DMS53 (cell line): ENCODE measurements at regions not wholly inside any gene's neighbourhood (a gene's known extent, or its start where the extent isn't known, plus 50 kb on each side); places are given as distances from the start of the nearest gene placed in this dataset.

Experiments used
- DNase-seq: peaks from one replicate; lab custom pipeline; 2025; lab: John Stamatoyannopoulos, UW

DNA sequence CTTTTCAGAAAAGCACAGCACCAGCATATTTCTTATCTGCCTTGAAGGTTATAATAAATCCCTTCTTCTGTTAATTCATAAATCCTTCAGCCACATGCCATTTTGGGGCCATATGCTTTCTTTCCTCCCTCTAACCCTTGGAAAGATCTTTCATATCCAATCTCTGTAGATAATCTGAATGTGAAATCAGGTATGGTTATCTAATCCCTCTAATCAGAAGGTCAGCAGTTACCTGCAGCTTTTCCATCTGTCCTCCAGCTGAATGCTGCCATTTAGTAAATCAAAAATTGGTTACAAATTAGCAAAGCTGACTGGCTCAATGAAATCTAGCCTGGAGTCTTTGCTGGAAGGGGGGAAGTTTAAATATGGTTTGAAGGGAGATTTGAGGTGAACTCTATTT lies 230.5 kb downstream of the PIK3C3 start:
- DNase-seq = no peak

DNA sequence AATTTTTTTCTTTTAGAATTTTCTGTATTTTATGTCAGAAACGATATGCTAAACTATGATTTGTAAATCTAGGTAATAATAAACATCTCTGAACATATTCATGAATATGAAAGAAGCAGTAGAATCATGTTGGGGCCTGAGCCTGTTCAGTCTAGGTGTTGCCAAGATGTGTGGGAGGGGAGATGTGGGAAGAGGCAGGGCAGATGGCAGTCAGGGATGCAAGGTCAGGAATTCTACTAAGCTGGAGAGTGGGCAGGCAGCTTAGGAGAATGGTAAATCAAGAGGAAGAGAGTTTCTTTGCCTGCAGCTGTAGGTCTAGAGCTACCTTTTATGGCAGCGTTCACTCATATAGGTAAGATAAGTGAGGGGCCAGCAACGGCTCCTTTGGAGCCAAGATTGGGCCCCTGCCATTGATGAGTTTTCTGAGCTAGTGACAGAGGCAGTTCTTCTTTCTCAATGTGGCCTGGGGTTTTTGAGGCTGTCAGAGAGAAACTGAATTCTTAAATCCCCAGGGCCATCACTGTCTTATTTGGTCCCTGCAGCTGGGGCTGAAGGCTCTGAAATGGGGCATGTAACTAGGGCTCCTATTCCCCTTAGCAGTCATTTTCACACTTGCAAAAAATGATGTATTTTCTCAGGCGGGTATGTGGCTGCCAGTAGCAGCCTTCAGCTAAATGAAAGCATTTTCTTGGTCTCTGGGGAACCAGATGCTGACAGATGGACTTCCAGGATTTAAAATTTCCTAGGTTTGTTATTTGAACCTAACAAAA lies 232.8 kb downstream of the PIK3C3 start:
- no peak for DNase-seq

DNA sequence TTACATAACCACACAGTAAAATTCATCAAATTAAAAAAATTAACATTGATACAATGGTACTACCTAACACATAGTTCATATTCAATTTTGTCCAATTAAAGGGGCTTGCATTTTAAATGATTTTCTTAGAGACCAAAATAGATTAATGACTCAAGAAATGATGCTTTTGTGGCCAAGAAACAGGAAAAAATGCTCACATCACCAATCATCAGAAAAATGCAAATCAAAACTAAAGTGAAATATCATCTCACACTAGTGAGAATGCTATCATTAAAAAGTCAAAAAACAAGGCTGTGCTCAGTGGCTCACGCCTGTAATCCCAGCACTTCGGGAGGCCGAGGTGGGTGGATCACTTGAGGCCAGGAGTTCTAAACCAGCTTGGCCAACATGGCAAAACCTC lies 235.6 kb downstream of the PIK3C3 start:
- DNase-seq = no peak

DNA sequence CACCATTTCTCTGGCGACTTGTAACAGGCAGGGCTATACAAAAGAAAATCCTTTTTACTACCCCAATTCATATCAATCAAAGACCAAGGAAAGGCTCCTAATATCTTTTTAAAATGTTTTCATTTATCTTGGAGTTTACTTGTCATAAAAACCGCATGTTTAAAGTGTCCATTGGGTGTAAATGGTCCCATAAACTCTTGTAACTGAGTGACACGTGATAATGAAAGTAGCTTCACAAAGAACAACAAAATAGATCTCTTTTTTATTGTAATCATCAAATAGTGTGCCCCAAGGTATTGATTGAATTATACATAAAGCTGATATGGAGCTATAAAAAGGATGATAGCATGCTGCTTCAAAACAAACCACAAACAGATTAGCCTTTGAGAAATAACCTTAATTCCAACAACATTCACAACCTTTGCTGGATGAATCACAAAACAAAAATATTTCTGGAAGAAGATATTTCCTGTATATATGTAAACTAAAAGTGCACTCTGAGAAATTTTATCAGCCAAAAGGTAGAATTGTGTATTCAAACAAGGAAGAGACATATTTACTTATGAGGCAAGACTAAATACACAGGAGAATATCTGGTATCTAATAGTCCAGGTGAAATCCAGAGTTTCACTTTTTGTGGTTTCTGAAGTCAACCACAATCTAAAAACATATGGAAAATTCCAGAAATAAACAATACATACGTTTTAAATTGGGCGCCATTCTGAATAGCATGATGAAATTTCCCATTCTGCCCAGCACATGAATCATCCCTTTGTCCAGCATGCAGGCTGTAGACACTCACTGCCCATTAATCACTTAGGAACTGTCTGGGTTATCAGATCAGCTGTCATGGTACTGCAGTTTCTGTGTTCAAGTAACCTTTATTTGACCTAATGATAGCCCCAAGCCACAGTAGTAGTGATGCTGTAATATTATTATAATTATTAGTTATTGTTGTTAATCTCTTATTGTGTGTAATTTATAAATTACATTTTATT lies 237.5 kb downstream of the PIK3C3 start:
- peak; percentile 61 for DNase-seq

DNA sequence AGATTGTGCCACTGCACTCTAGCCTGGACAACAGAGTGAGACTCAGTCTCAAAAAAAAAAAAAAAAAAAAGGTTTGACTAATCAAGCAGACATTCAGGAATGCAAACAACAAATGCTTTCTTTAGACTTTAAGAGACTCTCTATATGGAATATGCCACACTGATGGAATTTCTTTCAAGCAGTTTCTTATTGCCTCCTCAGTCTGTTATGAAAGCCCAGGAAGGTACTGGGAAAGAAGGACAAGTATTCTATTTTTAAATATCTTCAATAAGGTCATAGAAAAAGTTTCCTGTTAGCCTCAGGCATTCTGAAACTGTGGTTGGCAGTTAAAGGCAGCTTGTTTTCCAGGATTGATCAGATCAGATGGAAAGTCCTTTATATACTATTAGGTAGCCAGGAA lies 241.6 kb downstream of the PIK3C3 start:
- DNase-seq = no peak

DNA sequence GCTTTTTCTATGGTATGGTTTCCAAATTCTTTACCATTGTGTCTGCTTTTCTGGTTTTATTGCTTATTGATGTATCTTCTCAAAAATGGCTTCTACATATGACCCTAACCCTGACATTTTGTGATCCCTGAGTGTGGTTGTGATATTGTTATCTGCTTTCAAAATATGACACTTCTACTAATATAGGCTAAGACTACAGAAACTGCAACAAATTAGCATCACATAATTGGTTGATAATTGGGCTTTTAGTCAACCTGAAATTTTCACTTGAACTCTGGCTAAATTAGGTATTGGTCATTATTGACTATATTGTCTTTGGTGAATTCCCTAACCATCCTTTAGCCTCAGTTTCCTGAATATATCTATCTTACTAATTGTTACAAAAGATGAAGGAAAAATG lies 246.1 kb downstream of the PIK3C3 start:
- DNase-seq = no peak

DNA sequence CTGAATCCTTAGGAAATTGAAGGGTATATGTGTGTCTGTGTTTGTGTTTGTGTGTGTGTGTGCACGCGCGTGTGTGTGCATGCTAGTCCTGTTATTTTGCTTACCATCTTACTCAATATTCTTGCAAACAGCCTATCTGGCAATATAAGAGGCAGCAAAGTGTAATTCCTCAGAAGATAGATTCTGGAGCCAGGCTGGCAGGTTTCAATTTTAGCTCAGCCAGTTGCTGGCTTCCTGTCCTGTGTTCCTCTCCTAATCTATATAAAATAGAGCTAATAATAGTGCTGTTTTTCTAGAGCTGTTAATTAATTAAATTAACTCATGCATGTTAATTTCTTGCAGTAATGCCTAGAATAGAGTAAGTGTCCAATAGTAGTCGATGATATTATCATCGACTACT lies 256.2 kb downstream of the PIK3C3 start:
- no peak for DNase-seq

DNA sequence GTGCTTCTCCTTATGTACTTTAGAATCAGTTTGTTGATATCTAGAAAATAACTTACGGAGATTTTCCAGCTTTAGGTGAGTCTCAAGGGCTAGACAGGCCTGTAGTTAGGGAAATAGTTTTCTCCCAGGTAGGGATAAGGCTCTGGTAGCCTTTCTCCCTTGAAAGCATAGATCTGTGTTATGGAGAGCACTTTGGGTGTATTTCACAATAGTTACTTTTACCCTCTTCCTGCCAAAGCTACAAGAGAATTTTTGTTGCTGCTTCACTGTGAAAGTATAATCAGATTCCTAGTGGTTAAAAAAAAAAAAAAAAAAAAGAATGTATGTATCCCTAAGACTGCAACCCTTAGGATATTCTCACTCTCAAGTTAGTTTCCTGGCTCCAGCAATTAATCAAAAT lies 267.5 kb downstream of the PIK3C3 start:
- DNase-seq = no peak

DNA sequence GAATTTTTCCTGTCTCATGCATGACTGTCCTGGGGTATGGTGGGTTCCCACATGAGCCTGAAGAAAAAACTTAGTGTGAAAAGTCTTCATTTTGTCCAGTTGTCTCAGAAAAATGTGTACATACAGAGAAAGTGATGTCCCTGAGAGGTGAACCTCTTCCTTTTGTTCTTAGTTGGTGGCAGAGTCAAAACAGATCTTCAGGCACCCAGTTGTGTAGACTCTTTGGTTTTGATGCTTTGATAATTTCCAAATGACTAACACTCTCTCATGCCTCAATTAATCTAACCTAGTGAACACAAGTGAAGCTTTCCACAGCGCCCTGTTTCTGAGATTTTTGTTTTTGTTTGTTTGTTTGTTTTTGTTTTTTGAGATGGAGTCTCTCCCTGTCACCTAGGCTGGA lies 273.5 kb downstream of the PIK3C3 start:
- no peak for DNase-seq

DNA sequence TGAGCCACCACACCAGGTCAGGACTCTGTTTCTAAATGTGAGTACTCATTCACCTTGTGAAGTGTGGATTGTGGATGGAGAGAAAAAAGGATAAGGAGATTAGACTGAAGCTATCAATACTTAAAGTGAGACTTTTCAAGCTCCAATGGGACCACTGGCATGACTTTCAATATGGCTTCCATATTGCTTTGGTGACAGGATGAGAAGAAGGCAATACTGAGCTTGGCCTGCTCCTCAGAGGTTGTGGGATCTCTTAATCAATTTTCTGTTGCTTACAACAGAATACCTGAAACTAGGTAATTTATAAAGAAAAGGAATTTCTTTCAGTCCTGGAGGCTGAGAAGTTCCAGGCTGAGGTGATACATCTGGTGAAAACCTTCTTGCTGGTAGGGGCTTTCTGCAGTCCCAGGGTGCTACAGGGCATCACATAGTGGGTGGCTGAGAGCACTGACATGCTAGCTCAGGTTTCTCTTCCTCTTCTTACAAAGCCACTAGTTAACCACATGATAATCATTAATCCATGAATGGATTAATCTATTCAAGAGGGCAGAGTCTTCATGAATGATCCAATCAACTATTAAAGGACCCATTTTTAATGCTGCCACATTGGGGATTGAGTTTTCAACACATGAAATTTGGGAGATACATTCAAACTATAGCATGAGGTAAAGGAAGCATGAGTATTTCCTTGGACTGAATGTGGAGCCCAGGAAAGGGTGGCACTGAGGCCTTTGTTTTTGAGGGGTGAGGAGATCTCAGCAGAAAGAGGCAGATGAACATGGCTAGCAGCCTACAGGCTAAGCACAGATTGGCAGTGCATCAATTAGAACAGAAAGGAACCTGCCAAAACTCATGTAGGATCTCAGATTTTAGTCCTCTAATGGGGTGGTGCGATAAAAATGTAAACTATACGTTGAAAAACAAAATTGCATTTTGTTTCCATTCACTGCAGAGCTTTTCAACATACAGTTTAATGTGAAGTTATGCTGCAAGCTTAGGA lies 274.5 kb downstream of the PIK3C3 start:
- no peak for DNase-seq

DNA sequence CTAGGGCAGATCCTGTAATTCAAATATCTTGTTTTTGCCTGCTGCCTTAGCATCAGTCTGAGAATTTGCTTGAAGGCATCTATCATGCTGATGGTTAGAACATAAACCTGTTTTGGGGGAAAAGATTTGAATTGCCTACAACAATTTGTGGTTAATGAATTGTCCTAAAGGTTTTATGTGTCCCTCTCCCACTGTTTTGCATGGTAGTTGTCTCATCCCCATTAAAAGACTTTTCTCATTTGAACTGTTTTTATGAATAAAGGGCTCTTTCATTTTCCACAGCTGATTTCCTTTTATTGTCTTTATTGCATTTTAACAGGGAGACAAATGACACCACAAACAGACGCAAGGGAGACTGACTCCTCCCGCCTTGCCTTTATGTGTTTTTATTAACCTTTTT lies 275.6 kb downstream of the PIK3C3 start:
- no peak for DNase-seq

DNA sequence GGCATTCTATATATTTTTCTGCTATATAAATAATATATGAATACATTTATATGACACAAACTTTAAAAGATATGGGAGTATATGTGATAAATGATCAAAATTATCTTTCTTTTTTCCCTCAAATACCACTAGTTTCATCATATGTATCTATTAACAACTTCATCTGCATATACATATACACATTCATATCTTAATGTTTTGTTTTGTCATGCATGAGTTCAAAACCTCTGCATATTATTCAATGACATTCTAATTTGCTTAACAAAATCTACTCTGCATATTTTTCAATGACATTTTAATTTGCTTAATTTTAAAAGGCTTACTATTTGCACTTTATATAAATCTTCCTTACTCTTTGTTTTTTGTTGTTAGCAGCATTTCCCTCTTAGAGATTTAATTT lies 276.2 kb downstream of the PIK3C3 start:
- no peak for DNase-seq

DNA sequence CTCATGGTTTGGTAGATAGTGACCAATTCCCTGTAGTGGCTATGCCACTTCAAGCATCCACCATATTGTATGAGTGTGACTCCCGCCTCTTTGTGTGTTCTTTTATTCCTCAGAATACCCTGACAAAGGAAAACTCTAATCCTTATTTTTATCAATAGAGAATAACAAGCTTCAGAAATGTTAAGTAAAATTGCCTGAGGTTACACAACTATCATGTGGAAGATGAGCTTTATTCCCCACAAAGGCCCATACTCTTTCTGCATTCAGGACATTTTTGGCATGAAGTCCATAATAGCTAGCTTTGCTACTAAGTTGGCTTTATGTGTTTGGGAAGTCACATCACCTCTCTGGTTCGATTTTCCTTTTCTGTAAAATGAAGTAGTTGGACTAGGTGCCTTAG lies 276.8 kb downstream of the PIK3C3 start:
- DNase-seq = no peak

DNA sequence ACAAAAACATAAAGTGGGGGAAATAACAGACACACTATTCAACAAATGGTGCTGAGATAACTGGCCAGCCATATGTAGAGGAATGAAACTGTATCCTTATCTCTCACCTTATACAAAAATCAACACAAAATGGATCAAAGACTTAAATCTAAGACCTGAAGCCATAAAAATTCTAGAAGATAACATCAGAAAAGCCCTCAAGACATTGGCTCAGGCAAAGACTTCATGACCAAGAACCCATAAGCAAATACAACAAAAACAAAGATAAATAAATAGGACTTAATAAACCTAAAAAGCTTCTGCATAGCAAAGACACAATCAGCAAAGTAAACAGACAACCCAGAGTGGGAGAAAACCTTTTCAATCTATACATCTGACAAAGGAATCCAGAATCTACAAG lies 278.9 kb downstream of the PIK3C3 start:
- DNase-seq = no peak

DNA sequence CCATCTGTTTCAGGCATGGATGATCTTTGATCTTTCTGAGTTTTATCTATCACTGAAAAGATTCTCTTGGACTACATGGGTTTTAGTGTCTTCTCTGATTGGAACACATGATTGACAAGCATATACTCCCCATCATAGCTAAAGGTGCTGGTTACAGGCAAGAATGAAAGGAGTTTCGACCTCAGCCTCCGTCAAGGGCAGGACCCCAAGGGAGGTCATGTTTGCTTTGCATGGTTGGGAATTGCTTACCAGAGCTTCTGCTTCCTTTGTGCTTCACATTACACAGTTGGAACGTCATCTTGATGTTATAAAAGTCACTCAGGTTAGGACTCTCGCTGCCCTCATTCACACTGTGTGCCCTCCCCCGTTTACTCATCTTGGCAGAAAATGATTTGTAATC lies 287.7 kb downstream of the PIK3C3 start:
- DNase-seq = no peak

DNA sequence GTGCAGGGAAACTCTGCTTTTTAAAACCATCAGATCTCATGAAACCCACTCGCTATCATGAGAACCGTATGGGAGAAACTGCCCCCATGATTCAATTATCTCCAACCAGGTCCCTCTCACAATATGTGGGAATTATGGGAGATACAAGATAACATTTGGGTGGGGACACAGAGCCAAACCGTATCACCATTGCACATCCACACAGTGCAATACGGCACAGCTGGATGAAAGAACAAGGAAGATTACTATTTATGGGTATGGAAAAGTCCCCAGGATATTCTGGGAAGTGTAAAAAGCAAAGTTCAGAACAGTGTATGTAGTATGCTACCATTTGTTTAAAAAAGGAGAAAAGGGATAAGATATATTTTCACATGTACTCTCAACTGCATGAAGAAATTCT lies 290.1 kb downstream of the PIK3C3 start:
- DNase-seq = no peak

DNA sequence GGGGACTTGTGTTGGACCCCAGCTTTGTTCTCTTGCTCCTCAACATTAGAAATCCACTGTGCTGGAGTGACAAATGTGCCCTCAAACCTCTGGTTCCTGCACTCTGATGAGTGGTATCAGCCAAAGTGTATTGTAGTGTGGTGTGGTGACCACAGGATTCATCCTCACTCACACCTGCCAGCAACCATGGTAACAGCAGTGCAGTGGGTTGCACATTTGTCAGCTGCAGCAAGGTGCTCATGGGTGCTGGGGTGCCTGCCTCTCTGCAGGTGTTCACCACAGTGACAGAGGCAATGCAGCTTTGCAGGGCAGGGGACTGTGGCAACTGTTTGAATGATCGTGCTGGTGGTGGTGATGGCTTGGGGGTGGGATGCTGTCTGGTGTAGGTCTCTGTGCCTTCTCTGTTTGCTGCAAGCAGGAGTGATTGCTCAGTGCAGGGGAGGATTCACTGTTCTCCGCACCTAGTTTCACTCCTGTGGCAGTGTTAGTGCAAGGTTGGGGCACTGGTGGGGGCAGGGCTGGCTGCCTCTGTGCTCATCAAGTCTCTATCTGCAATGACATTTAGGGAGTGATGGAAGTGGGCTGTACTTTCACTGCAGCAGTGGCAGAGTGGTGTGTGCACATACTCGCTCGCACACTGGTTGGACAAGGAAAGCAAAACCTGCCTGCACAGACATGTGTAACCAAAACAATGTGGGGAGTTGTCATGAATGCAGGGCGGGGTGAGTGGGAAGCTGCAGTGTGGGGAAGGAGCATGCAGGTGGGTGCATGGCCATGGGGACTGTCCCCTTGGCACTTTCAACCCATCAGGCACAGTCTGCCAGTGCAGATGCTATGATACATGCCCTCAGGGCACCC lies 301.1 kb downstream of the PIK3C3 start:
- DNase-seq = no peak

DNA sequence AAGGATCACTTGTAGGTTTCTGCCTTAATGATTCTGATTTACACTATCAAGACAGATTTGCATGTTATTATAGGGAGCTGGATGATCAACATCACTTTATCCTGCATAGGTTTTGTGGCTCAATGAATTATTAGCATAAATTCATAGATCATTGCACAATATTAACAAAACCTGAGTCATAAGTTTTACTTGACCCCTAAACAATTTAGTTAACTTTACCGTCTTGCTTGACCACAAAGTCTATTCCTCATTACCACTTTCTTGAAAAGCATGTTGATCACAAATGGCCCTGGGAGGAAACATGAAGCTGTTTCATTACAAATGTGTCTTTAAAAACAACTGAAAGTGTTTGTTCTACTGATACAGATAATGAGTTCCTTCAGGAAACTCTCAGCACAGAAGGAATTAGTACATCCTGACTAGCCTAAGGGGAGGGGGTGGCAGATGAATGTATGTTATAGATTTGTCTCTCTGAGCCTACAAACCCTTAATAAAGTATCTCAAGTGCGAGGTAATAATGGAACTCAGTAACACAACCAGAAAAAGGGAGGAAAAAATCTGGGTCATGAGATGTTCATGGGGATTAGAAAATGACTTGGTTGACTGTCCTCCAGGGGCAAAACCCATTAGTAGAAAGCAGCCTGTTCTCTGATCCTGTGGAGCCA lies 303.4 kb downstream of the PIK3C3 start:
- no peak for DNase-seq

DNA sequence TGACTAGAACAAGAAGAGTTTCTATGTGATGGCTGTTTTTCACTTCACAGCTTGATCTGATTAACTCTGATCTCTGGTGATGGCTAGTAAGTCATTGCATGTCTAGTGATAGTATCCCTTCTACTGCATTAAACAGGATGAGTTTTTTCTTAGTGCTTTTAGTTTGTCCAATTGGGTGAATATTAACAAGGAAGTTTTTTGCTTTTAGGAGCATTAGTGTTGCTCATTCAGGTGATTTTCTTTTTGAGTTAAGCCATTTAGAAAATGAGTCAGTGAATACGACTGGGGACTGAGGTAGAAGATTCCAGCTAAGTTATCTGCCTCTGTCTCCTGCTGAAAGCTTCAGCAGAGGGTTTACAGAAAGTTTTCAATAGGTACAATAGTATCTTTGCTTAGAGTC lies 306.7 kb downstream of the PIK3C3 start:
- DNase-seq = no peak

DNA sequence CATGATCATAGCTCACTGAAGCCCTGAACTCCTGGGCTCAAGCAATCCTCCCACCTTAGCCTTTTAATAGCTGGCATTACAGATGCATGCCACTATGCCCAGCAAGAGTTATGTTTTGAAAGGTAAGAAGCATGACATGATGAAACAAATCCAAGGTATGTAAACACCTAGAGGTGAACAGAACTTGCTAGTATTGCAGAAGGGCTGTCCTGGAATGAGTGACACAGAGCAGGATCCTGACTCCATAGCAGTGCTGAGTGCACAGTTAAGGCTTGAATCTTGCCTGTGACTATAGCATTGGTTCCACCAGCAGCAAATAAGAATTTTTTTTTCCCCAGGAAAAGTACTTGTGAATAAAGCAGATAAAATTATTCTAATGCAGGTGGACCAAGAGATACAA lies 309.5 kb downstream of the PIK3C3 start:
- DNase-seq = peak; percentile 10
